Right ventricle myocardium superior (tissue), 1 donor: ENCODE measurements at regions not wholly inside any gene's neighbourhood (a gene's known extent, or its start where the extent isn't known, plus 50 kb on each side); places are given as distances from the start of the nearest gene placed in this dataset.
"Not testable (repeated sequence)": the region's sequence is repeated elsewhere in the genome, so short reads cannot be mapped to it uniquely, and the experiment has no call there.

ENCODE experiments used
- ATAC-seq: fragments of 200-7000 bp; cut with Tn5 transposase; one replicate; pipeline ENCODE4 v1.9.1; 2020; ENCODE audit warnings: mild to moderate bottlenecking; ENCODE audit not compliant: poor library complexity
- DNase-seq: peaks from one replicate; pipeline ENCODE4 v3.0.0-alpha.2; 2020
- intact Hi-C: fragments of 100-400 bp; cut with DNase I; formaldehyde crosslinking; loops from one replicate; pipeline ENCODE4 v1.11.2; 2022
- donor health status: DM: no; HTN: yes; CAD: no; lungs with severe emphysema.

- DNase-seq (no peak), ATAC-seq (no peak)
- intact Hi-C loops, result no loop called here
These were observed 54.9 kb upstream of the ZNF678 start for GRCh38 chr1:227508431-227508830.

GRCh38 chr1:227506490-227507393 lies 56.6 kb upstream of the ZNF678 start:
- DNase-seq, ATAC-seq, intact Hi-C loops: not testable (repeated sequence)

- ATAC-seq, intact Hi-C loops, DNase-seq: not testable (repeated sequence)
These were observed 67.3 kb upstream of the ZNF678 start for GRCh38 chr1:227496045-227496444.

- DNase-seq, intact Hi-C loops, ATAC-seq: not testable (repeated sequence)
These were observed 69.3 kb upstream of the ZNF678 start for GRCh38 chr1:227493863-227494551.

GRCh38 chr1:227490478-227490877 lies 72.9 kb upstream of the ZNF678 start:
- DNase-seq, result no peak
- intact Hi-C loops, result no loop called here
- ATAC-seq, result no peak

GRCh38 chr1:227490001-227490400 lies 73.4 kb upstream of the ZNF678 start:
- peak; percentile 6 for ATAC-seq
- intact Hi-C loops, result no loop called here
- no peak for DNase-seq

GRCh38 chr1:227489572-227489971 lies 73.8 kb upstream of the ZNF678 start:
- DNase-seq (no peak), ATAC-seq (peak; percentile 93)
- intact Hi-C loops, result no loop called here

- no peak for ATAC-seq
- DNase-seq, result no peak
- intact Hi-C loops, result no loop called here
These were observed 75.8 kb upstream of the ZNF678 start for GRCh38 chr1:227487606-227488005.

GRCh38 chr1:227486559-227486958 lies 76.8 kb upstream of the ZNF678 start:
- ATAC-seq (no peak), DNase-seq (no peak)
- intact Hi-C loops, result no loop called here

- ATAC-seq (no peak), DNase-seq (no peak)
- intact Hi-C loops, result loop anchor here (5.0 kb wide), 1 partner anchor 465 kb away; the partner anchor contains the start of gene WNT9A
These were observed 81.4 kb upstream of the ZNF678 start for GRCh38 chr1:227482023-227482299.

- ATAC-seq, DNase-seq, intact Hi-C loops: not testable (repeated sequence)
These were observed 89.3 kb upstream of the ZNF678 start for GRCh38 chr1:227474072-227474471.

- DNase-seq (no peak), ATAC-seq (no peak)
- intact Hi-C loops, result no loop called here
These were observed 90.6 kb upstream of the ZNF678 start for GRCh38 chr1:227472772-227473171.

- ATAC-seq (no peak), DNase-seq (no peak)
- intact Hi-C loops, result no loop called here
These were observed 92.7 kb upstream of the ZNF678 start for GRCh38 chr1:227470688-227471087.

- ATAC-seq (no peak), DNase-seq (no peak)
- intact Hi-C loops, result no loop called here
These were observed 93.6 kb upstream of the ZNF678 start for GRCh38 chr1:227469708-227470107.

GRCh38 chr1:227466039-227466645 lies 97.2 kb upstream of the ZNF678 start:
- DNase-seq, result no peak
- no peak for ATAC-seq
- intact Hi-C loops, result no loop called here

GRCh38 chr1:227465256-227465655 lies 98.1 kb upstream of the ZNF678 start:
- intact Hi-C loops, result no loop called here
- ATAC-seq, result no peak
- DNase-seq, result no peak

- no peak for DNase-seq
- intact Hi-C loops, result no loop called here
- no peak for ATAC-seq
These were observed 103.4 kb upstream of the ZNF678 start for GRCh38 chr1:227459977-227460376.

GRCh38 chr1:227459326-227459841 lies 104.0 kb upstream of the ZNF678 start:
- DNase-seq (no peak), ATAC-seq (no peak)
- intact Hi-C loops, result no loop called here

GRCh38 chr1:227454686-227455085 lies 108.7 kb upstream of the ZNF678 start:
- no peak for DNase-seq
- intact Hi-C loops, result no loop called here
- no peak for ATAC-seq
